ENCODE measurements at regions not wholly inside any gene's neighbourhood (a gene's known extent, or its start where the extent isn't known, plus 50 kb on each side); places are given as distances from the start of the nearest gene placed in this dataset.

GRCh38 chr20:22226849-22227700, 357.3 kb downstream of the FOXA2 start:
- TF ChIP-seq, protein P1, sequence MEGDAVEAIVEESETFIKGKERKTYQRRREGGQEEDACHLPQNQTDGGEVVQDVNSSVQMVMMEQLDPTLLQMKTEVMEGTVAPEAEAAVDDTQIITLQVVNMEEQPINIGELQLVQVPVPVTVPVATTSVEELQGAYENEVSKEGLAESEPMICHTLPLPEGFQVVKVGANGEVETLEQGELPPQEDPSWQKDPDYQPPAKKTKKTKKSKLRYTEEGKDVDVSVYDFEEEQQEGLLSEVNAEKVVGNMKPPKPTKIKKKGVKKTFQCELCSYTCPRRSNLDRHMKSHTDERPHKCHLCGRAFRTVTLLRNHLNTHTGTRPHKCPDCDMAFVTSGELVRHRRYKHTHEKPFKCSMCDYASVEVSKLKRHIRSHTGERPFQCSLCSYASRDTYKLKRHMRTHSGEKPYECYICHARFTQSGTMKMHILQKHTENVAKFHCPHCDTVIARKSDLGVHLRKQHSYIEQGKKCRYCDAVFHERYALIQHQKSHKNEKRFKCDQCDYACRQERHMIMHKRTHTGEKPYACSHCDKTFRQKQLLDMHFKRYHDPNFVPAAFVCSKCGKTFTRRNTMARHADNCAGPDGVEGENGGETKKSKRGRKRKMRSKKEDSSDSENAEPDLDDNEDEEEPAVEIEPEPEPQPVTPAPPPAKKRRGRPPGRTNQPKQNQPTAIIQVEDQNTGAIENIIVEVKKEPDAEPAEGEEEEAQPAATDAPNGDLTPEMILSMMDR (IDR thresholded peaks at IDR 0.05; ENCODE audit: control extremely low read depth, extremely low read depth): no peak
- 73 to 85% methylated on average over 7 of the region's 7 CpGs for WGBS, 2 donors
- ATAC-seq (ENCODE audit: insufficient read depth, low FRiP score) (no peak), DNase-seq (no peak)
- Histone ChIP-seq H3K4me3 (no peak overlapping the region), H3K27ac (ENCODE audit: low read depth in 1 of 2, low read length in 1 of 2) (no peak overlapping the region), H3K27me3 (ENCODE audit: control insufficient read depth in 3 of 3, insufficient read depth in 3 of 3, low read length in 2 of 3) (no peaks in the 10 kb centered on the region), H3K4me1 (ENCODE audit: control insufficient read depth in 5 of 5, insufficient read depth in 5 of 5, low read length in 5 of 5) (no peaks in the 10 kb centered on the region), H3K36me3 (ENCODE audit: control insufficient read depth in 4 of 4, insufficient read depth in 4 of 4, low read length in 4 of 4) (no peaks in the 10 kb centered on the region), H3K9me3 (ENCODE audit: control insufficient read depth in 4 of 4, insufficient read depth in 3 of 4, low read length in 3 of 4) (peaks cover 0 to 3% (median 0%) of the 10 kb centered on the region in 4 donors), H3K9ac (ENCODE audit: insufficient read depth in 1 of 2, low read length in 2 of 2) (no peak overlapping the region)

- Histone ChIP-seq H3K9ac (ENCODE audit: insufficient read depth in 1 of 2, low read length in 2 of 2) (no peak overlapping the region), H3K36me3 (ENCODE audit: control insufficient read depth in 4 of 4, insufficient read depth in 4 of 4, low read length in 4 of 4) (no peaks in the 10 kb centered on the region), H3K27ac (ENCODE audit: low read depth in 1 of 2, low read length in 1 of 2) (no peak overlapping the region), H3K4me3 (no peak overlapping the region), H3K9me3 (ENCODE audit: control insufficient read depth in 4 of 4, insufficient read depth in 3 of 4, low read length in 3 of 4) (peaks cover 0 to 3% (median 0%) of the 10 kb centered on the region in 4 donors), H3K27me3 (ENCODE audit: control insufficient read depth in 3 of 3, insufficient read depth in 3 of 3, low read length in 2 of 3) (no peaks in the 10 kb centered on the region), H3K4me1 (ENCODE audit: control insufficient read depth in 5 of 5, insufficient read depth in 5 of 5, low read length in 5 of 5) (no peaks in the 10 kb centered on the region)
- WGBS, 2 donors: 64 to 79% methylated on average over 3 of the region's 3 CpGs
- ATAC-seq (ENCODE audit: insufficient read depth, low FRiP score) (no peak), DNase-seq (peak in 1 of 3 donors; percentile 8)
- TF ChIP-seq, protein P1 (IDR thresholded peaks at IDR 0.05; ENCODE audit: control extremely low read depth, extremely low read depth): no peak
Observed at GRCh38 chr20:22223236-22223635, 361.1 kb downstream of the FOXA2 start.

- Histone ChIP-seq H3K4me3 (no peak overlapping the region), H3K27me3 (ENCODE audit: control insufficient read depth in 3 of 3, insufficient read depth in 3 of 3, low read length in 2 of 3) (peaks cover 0 to 10% (median 4%) of the 10 kb centered on the region in 3 donors), H3K9me3 (ENCODE audit: control insufficient read depth in 4 of 4, insufficient read depth in 3 of 4, low read length in 3 of 4) (peaks cover 0 to 3% (median 0%) of the 10 kb centered on the region in 4 donors), H3K36me3 (ENCODE audit: control insufficient read depth in 4 of 4, insufficient read depth in 4 of 4, low read length in 4 of 4) (no peaks in the 10 kb centered on the region), H3K9ac (ENCODE audit: insufficient read depth in 1 of 2, low read length in 2 of 2) (no peak overlapping the region), H3K4me1 (ENCODE audit: control insufficient read depth in 5 of 5, insufficient read depth in 5 of 5, low read length in 5 of 5) (no peaks in the 10 kb centered on the region), H3K27ac (ENCODE audit: low read depth in 1 of 2, low read length in 1 of 2) (no peak overlapping the region)
- no peak for ATAC-seq (ENCODE audit: insufficient read depth, low FRiP score)
- TF ChIP-seq, protein P1 (IDR thresholded peaks at IDR 0.05; ENCODE audit: control extremely low read depth, extremely low read depth): no peak
- DNase-seq: peak in 2 of 3 donors; percentile 8 to 11
- WGBS, 2 donors: 75 to 78% methylated on average over 2 of the region's 2 CpGs
Observed at GRCh38 chr20:22217712-22218352, 366.5 kb downstream of the FOXA2 start.
